SU-DHL-6 (cell line): ENCODE measurements at regions not wholly inside any gene's neighbourhood (a gene's known extent, or its start where the extent isn't known, plus 50 kb on each side); places are given as distances from the start of the nearest gene placed in this dataset.

Experiments
- CTCF ChIP-seq: fragments of 200-600 bp; sonication (generic); IDR thresholded peaks from one replicate; pipeline ENCODE4 v1.5.1; 2017; ENCODE audit warnings: antibody characterized with exemption, mild to moderate bottlenecking, low read length, moderate library complexity; ENCODE audit not compliant: insufficient read depth, poor library complexity, severe bottlenecking
- EZH2phosphoT487 ChIP-seq: fragments of 200-600 bp; sonication (generic), shearing (Covaris generic); conservative IDR thresholded peaks from 2 replicates; pipeline ENCODE4 v1.6.1; 2018; ENCODE audit warnings: mild to moderate bottlenecking, antibody characterized with exemption, low read length, moderate library complexity, mixed read lengths

GRCh38 chr14:50051106-50051505 is 65.3 kb downstream of the VCPKMT start:
- no peak for TF ChIP-seq CTCF
- TF ChIP-seq EZH2phosphoT487, result no peak
